Immature natural killer cell (primary cell): ENCODE measurements at regions not wholly inside any gene's neighbourhood (a gene's known extent, or its start where the extent isn't known, plus 50 kb on each side); places are given as distances from the start of the nearest gene placed in this dataset.

Experiments
- DNase-seq, 3 donors: peaks; one replicate each; pipeline ENCODE4 v3.0.0; 2022; ENCODE audit warnings: mixed read lengths in 1 of 3
- H3K27ac Mint-ChIP-seq, 6 donors: one replicate each; pipeline ENCODE4 v1.8.0; 2020; ENCODE audit warnings: mixed read lengths in 6 of 6, mild to moderate bottlenecking in 5 of 6, inconsistent platforms in 4 of 6, moderate library complexity in 3 of 6
- H3K27me3 Mint-ChIP-seq, 3 donors: one replicate each; pipeline ENCODE4 v1.8.0; 2020 to 2021; ENCODE audit warnings: low read depth in 3 of 3, mild to moderate bottlenecking in 3 of 3, mixed read lengths in 3 of 3, moderate library complexity in 3 of 3, inconsistent platforms in 1 of 3
- H3K36me3 Mint-ChIP-seq, 3 donors: one replicate each; pipeline ENCODE4 v1.8.0; 2020; ENCODE audit warnings: mixed read lengths in 3 of 3, inconsistent platforms in 2 of 3, mild to moderate bottlenecking in 2 of 3
- H3K4me1 Mint-ChIP-seq, 2 donors: one replicate each; pipeline ENCODE4 v1.8.0; 2020; ENCODE audit warnings: inconsistent platforms in 2 of 2, mild to moderate bottlenecking in 2 of 2, mixed read lengths in 2 of 2, moderate library complexity in 1 of 2
- H3K4me3 Mint-ChIP-seq, 5 donors: one replicate each; pipeline ENCODE4 v1.8.0; 2020; ENCODE audit warnings: mild to moderate bottlenecking in 5 of 5, mixed read lengths in 5 of 5, inconsistent platforms in 3 of 5, moderate library complexity in 3 of 5
- H3K9me3 Mint-ChIP-seq, 6 donors: one replicate each; pipeline ENCODE4 v1.8.0; 2020; ENCODE audit warnings: mild to moderate bottlenecking in 6 of 6, mixed read lengths in 6 of 6, inconsistent platforms in 4 of 6, moderate library complexity in 3 of 6

DNA sequence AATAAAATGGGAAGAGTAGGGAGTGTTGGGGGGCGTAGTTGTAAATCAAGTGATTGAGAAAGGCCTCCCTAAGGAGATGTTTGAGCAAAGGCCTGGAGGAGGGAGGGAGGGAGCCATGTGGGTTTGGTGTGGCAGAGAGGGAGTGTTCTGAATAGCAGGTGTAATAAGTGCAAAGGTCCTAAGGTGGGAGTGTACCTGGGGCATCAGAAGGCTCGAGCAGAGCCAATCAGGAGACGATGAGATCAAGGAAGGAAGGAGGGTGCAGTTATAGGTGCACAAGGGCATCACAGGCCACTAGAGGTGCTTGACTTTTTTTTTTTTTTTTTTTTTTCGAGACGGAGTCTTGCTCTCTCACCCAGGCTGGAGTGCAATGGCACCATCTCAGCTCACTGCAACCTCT is 77.9 kb upstream of the PLXNC1 start:
- DNase-seq = no peak
- H3K27ac Mint-ChIP-seq = no peak overlapping the region
- H3K4me3 Mint-ChIP-seq = no peak overlapping the region
- H3K4me1 Mint-ChIP-seq = no peaks in the 10 kb centered on the region
- peaks cover 0 to 6% (median 0%) of the 10 kb centered on the region in 6 donors for H3K9me3 Mint-ChIP-seq
- peaks cover 0 to 3% (median 3%) of the 10 kb centered on the region in 3 donors for H3K27me3 Mint-ChIP-seq
- H3K36me3 Mint-ChIP-seq = no peaks in the 10 kb centered on the region

- Mint-ChIP-seq H3K27me3 (peaks cover 2 to 3% (median 3%) of the 10 kb centered on the region in 3 donors), H3K27ac (no peak overlapping the region), H3K4me3 (no peak overlapping the region), H3K4me1 (no peaks in the 10 kb centered on the region), H3K9me3 (peaks cover 0 to 6% (median 0%) of the 10 kb centered on the region in 6 donors), H3K36me3 (no peaks in the 10 kb centered on the region)
- DNase-seq = no peak
Measured at GRCh38 chr12:94071258-94071657, 77.1 kb upstream of the PLXNC1 start.

- Mint-ChIP-seq H3K27ac (no peak overlapping the region), H3K4me3 (no peak overlapping the region), H3K9me3 (peaks cover 0 to 3% (median 0%) of the 10 kb centered on the region in 6 donors), H3K36me3 (no peaks in the 10 kb centered on the region), H3K27me3 (peaks cover 2 to 4% (median 3%) of the 10 kb centered on the region in 3 donors), H3K4me1 (peaks cover 0 to 5% of the 10 kb centered on the region in 2 donors)
- DNase-seq = no peak
Measured at GRCh38 chr12:94073441-94074051, 74.8 kb upstream of the PLXNC1 start.

DNA sequence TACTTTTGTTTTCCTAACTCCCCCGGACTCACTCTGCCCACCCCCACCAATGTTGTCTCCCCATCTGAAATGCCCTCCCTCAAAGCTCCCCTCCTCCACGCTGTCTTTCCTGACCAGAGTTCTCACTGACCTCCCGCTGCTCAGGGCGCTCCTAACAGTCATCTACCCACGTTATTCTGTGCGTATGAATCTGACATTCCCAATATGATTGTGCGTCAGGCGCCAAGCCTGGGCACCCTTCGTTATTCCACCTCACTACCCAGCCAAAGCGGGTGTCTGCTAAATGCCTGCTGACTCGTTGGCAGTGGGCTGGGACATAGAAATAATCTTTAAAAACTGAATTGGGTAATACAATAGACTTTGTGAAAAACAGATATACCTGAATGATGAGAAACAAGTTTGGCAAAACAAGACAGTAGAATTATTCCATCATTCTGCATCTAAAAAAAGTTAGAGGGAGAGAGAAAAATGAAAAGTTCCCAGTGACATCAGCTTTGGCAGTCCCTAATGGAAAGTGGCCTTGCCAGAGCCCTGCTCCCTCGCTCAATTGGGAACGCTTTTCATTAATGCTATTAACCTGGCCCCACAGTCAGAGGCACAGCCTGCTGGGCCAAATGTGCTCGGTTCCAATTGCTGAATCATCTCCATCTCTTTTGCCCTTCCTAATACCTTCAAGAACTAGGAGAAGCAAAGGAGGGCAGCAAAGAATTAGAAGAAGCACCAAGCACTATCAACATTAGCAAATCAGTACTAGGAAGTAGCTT is 74.0 kb upstream of the PLXNC1 start:
- no peak overlapping the region for H3K4me3 Mint-ChIP-seq
- H3K27ac Mint-ChIP-seq = no peak overlapping the region
- H3K36me3 Mint-ChIP-seq = no peaks in the 10 kb centered on the region
- DNase-seq = no peak
- H3K27me3 Mint-ChIP-seq = peaks cover 2 to 6% (median 2%) of the 10 kb centered on the region in 3 donors
- H3K9me3 Mint-ChIP-seq = no peaks in the 10 kb centered on the region
- peaks cover 0 to 5% of the 10 kb centered on the region in 2 donors for H3K4me1 Mint-ChIP-seq

DNA sequence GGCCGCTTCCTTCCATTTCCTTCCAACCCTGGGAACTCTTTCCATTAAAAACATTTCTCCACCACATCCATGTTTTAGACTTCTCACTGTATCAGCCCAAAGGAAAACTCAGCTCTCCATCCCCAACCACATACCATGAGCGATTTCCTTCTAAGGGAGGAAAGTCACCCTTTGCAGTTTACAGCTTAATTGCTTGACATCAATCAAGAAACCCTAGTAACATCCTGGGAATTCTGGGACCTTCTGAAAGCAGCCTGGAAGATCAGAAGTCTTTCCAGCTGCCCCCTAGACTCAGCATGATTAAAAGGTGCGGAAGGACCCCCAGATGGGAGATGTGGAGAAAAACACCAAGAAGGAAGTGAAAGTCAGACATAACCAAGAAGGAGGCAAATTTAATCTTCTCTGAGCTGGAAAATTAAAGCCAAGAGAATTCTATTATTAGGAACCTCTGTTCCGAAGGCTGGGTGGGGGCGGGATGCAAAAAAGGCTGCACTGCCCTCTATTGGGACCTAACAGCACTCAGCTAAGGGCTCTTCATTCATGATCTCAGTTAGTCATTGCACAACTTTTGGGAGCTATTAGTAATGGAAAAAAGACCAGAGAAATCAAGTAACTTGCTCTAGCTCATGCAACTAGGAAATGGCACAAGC is 73.3 kb upstream of the PLXNC1 start:
- no peaks in the 10 kb centered on the region for H3K36me3 Mint-ChIP-seq
- no peak overlapping the region for H3K4me3 Mint-ChIP-seq
- H3K9me3 Mint-ChIP-seq = no peaks in the 10 kb centered on the region
- no peak for DNase-seq
- H3K4me1 Mint-ChIP-seq = peaks cover 0 to 5% of the 10 kb centered on the region in 2 donors
- peaks cover 2 to 6% (median 5%) of the 10 kb centered on the region in 3 donors for H3K27me3 Mint-ChIP-seq
- H3K27ac Mint-ChIP-seq = no peak overlapping the region

DNA sequence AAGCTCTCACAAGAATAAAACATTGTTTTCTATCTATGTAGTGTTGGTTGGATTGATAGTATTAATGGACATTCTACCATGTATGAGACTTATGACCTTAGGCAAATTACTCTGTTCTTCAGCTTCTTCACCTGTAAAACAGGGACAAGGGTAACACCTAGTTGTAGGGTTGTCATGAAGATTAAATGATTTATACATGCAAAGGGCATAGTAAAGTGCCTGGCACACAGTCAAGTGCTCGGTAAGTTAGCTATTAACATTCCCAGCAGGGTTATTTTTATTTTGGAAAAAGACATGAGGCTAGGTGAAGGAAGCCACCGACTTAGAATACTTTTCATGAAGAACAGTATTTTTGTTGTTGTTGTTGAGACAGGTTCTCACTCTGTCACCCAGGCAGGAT is 71.2 kb upstream of the PLXNC1 start:
- Mint-ChIP-seq H3K36me3 (no peaks in the 10 kb centered on the region), H3K9me3 (no peaks in the 10 kb centered on the region), H3K4me1 (peaks cover 0 to 5% of the 10 kb centered on the region in 2 donors), H3K4me3 (no peak overlapping the region), H3K27ac (no peak overlapping the region), H3K27me3 (peaks cover 2 to 5% (median 3%) of the 10 kb centered on the region in 3 donors)
- no peak for DNase-seq

DNA sequence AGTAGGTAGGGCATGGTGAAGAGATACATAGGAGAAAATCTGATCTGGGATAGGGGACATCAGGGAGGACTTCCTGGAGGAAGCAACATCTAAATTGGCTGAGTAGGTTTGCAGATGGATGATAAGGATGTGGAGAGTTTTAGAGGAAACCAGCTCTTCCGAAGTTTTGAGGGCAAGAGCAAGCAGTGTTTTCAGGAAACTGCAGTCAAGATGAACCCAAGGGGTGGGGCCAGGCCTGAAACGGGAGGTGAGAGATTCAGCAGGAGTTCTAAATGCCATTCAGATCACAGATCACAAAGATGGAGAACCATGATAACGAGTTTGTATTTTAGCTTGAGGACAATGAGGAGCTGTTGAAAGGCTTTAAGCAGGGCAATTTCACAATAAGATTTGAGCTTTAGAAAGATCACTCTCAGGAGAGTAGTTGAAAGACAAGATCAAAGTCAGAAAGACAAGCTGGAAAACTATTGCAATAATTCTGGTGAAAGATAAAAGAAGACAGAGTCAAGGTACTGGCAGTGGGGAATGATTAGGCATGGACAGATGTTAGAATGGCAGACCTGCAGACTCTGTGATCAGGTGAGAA is 70.1 kb upstream of the PLXNC1 start:
- Mint-ChIP-seq H3K4me1 (peaks cover 0 to 5% of the 10 kb centered on the region in 2 donors), H3K9me3 (peaks cover 0 to under 1% (median 0%) of the 10 kb centered on the region in 6 donors), H3K27me3 (peaks cover 2 to 5% (median 3%) of the 10 kb centered on the region in 3 donors), H3K4me3 (no peak overlapping the region), H3K27ac (no peak overlapping the region), H3K36me3 (peaks cover 0 to under 1% (median 0%) of the 10 kb centered on the region in 3 donors)
- no peak for DNase-seq

DNA sequence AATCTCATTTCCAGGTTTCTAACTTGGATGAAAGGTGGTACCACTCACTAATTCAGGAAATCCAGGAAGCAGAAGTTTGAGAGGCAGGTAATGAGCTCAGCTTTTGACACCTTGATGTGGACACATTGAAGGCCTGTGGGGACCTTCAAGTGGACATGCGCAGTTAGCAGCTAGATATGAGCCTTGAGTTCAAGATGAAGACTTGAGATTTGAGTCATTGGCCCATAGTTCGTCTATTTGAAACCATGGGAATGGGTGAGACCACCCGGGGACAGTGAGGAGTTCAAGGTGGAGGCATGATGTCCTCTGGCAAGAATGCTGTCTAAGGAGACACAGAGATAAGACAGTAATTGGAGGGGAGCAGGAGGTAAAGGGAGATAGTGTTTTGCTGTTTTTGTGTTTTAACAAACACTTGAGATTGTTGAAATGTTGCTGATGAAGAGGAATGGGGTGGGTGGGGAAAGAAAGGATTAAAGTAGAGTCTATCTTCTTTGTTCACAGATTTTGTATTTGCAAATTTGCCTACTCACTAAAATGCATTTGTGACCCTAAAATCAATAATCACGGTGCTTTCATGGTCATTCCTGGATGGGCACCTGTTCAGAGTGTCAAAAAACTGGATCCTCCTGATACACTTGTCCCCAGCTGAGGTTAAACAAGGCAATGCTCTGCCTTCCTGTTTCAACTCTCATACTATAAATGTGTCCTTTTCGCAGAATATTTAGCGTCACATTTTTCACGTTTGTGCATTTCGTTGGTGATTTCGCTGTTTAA is 69.5 kb upstream of the PLXNC1 start:
- no peak overlapping the region for H3K27ac Mint-ChIP-seq
- no peak for DNase-seq
- H3K36me3 Mint-ChIP-seq = peaks cover 0 to 7% (median 0%) of the 10 kb centered on the region in 3 donors
- H3K27me3 Mint-ChIP-seq = peaks cover 2 to 5% (median 3%) of the 10 kb centered on the region in 3 donors
- peaks cover 0 to 5% of the 10 kb centered on the region in 2 donors for H3K4me1 Mint-ChIP-seq
- peaks cover 0 to 4% (median 0%) of the 10 kb centered on the region in 6 donors for H3K9me3 Mint-ChIP-seq
- no peak overlapping the region for H3K4me3 Mint-ChIP-seq

DNA sequence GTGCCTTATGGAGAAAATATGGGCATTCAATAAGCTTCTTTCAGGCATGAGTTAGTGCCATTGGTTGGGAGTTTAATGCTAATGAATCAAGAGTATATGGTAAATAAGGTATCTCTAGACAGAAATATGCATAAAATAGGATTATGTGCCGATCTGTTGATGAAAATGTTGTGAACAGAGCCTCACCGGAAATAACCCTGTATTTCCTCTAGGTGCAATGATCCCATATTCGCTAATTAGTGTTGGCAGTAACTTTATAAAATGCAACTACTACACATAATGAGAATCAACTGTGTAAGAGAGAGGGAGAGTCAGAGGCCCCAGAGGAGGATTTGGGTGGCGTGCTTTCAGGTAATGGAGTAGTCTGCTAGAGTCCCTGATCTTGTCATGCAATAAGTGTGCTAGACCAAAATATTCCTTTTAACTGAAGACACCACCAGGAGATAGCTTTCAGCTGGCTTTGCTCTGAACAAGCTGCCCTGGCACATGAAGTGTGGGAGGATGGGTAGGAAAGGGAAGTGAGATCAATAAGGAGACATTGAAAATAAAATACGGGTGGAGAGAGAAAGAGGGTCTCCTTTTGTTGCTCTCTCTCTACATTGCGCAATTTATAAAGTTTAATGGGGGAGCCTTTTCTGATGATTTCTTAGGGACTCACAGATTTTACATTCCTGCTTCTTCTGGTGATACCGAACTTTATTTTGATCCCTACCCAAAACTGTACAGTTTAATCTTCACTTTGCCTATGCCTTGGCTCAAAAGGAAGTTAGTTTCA is 68.6 kb upstream of the PLXNC1 start:
- H3K36me3 Mint-ChIP-seq = peaks cover 0 to 7% (median 0%) of the 10 kb centered on the region in 3 donors
- no peak overlapping the region for H3K27ac Mint-ChIP-seq
- H3K9me3 Mint-ChIP-seq = peaks cover 0 to 4% (median 0%) of the 10 kb centered on the region in 6 donors
- H3K4me3 Mint-ChIP-seq = no peak overlapping the region
- peaks cover 0 to 5% of the 10 kb centered on the region in 2 donors for H3K4me1 Mint-ChIP-seq
- peaks cover 2 to 5% (median 3%) of the 10 kb centered on the region in 3 donors for H3K27me3 Mint-ChIP-seq
- no peak for DNase-seq

DNA sequence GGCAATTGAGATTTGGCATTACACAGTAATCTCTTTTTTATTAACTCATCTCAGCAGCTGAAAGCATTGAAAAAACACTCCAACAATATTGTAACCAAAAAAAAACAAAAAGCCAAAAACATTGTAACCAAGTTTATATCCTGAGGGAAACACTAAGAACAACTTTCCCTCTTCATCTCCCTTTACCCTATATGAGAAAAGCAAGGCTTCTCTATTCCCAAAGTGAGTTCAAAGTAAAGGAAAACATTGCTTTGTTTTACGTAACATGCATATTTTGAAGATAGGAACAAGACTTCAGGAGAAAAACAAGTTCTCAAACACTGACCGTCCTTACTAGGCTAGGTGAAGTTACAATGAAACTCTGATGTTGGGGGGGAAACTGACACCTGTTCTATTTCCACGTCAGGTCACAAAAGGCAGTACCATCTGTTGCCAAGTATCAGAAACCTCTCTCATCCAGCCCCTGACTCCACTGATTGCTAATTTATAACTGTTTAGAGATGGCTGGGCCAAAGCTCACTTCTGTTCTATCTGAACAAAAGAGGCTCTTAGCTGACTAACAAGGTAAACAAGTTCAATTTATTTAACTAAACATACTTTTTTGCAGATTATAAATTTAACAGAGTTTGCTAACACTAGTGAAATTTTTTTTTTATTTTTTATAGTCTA is 67.9 kb upstream of the PLXNC1 start:
- peaks cover 0 to 4% (median 0%) of the 10 kb centered on the region in 6 donors for H3K9me3 Mint-ChIP-seq
- H3K27ac Mint-ChIP-seq = no peak overlapping the region
- H3K27me3 Mint-ChIP-seq = peaks cover 2 to 5% (median 3%) of the 10 kb centered on the region in 3 donors
- H3K36me3 Mint-ChIP-seq = peaks cover 0 to 7% (median 0%) of the 10 kb centered on the region in 3 donors
- H3K4me1 Mint-ChIP-seq = peaks cover 0 to 5% of the 10 kb centered on the region in 2 donors
- H3K4me3 Mint-ChIP-seq = no peak overlapping the region
- DNase-seq = no peak

- Mint-ChIP-seq H3K4me3 (no peak overlapping the region), H3K36me3 (peaks cover 0 to 7% (median 0%) of the 10 kb centered on the region in 3 donors), H3K9me3 (peaks cover 0 to 4% (median 0%) of the 10 kb centered on the region in 6 donors), H3K4me1 (peaks cover 0 to 5% of the 10 kb centered on the region in 2 donors), H3K27me3 (peaks cover 0 to 3% (median 3%) of the 10 kb centered on the region in 3 donors), H3K27ac (no peak overlapping the region)
- no peak for DNase-seq
Measured at GRCh38 chr12:94082690-94083089, 65.7 kb upstream of the PLXNC1 start.

GRCh38 chr12:94089891-94090290 is 58.5 kb upstream of the PLXNC1 start:
- DNase-seq = no peak
- H3K9me3 Mint-ChIP-seq = peaks cover 0 to 3% (median 0%) of the 10 kb centered on the region in 6 donors
- H3K27ac Mint-ChIP-seq = no peak overlapping the region
- H3K4me3 Mint-ChIP-seq = no peak overlapping the region
- H3K4me1 Mint-ChIP-seq = no peaks in the 10 kb centered on the region
- peaks cover 0 to 2% (median 0%) of the 10 kb centered on the region in 3 donors for H3K36me3 Mint-ChIP-seq
- H3K27me3 Mint-ChIP-seq = peaks cover 0 to 5% (median 2%) of the 10 kb centered on the region in 3 donors
